ENCODE measurements at regions not wholly inside any gene's neighbourhood (a gene's known extent, or its start where the extent isn't known, plus 50 kb on each side); places are given as distances from the start of the nearest gene placed in this dataset.

GRCh38 chr12:34597548-34598351, 575.5 kb downstream of the ALG10 start:
- TF ChIP-seq CTCF (IDR thresholded peaks at IDR 0.05) (no peak), POLR2A (IDR thresholded peaks at IDR 0.05) (no peak)

Data from Peyer's patch (tissue), 4 donors.